Activated naive CD8-positive, alpha-beta T cell treated with anti-CD3 and anti-CD28 coated beads, Interleukin-2, amount 10 ng/mL, durations not matched to agents 7 days and 5 days (primary cell): ENCODE measurements at regions not wholly inside any gene's neighbourhood (a gene's known extent, or its start where the extent isn't known, plus 50 kb on each side); places are given as distances from the start of the nearest gene placed in this dataset.
"Not testable (repeated sequence)": the region's sequence is repeated elsewhere in the genome, so short reads cannot be mapped to it uniquely, and the experiment has no call there.

Experiments
- ATAC-seq: fragments of 150-1000 bp; cut with Tn5 transposase; one replicate; pipeline ENCODE4 v1.10.0; 2021; ENCODE audit warnings: low read depth, moderate library complexity
- POLR2A ChIA-PET: fragments of 350-600 bp; sonication (Branson Sonifier 250); formaldehyde crosslinking; loops from one replicate; lab custom pipeline; 2021; ENCODE audit warnings: antibody characterized with exemption; lab: Charles Lee
- DNase-seq: peaks from one replicate; pipeline ENCODE4 v3.0.0; 2021
- H3K27ac Mint-ChIP-seq: one replicate; pipeline ENCODE4 v1.8.0; 2022; ENCODE audit warnings: mild to moderate bottlenecking, mixed read lengths
- H3K27me3 Mint-ChIP-seq: one replicate; pipeline ENCODE4 v1.8.0; 2022; ENCODE audit warnings: mild to moderate bottlenecking, moderate library complexity, mixed read lengths
- H3K36me3 Mint-ChIP-seq: one replicate; pipeline ENCODE4 v1.8.0; 2021; ENCODE audit warnings: mild to moderate bottlenecking, mixed read lengths
- H3K4me1 Mint-ChIP-seq: one replicate; pipeline ENCODE4 v1.8.0; 2021; ENCODE audit warnings: mixed read lengths
- H3K4me3 Mint-ChIP-seq: one replicate; pipeline ENCODE4 v1.8.0; 2022; ENCODE audit warnings: mild to moderate bottlenecking, moderate library complexity, mixed read lengths
- H3K9me3 Mint-ChIP-seq: one replicate; pipeline ENCODE4 v1.8.0; 2021; ENCODE audit warnings: mixed read lengths

- Mint-ChIP-seq H3K27ac (no peak overlapping the region), H3K9me3 (no peaks in the 10 kb centered on the region), H3K4me3 (no peak overlapping the region), H3K36me3 (no peaks in the 10 kb centered on the region), H3K27me3 (peaks cover 4% of the 10 kb centered on the region), H3K4me1 (no peaks in the 10 kb centered on the region)
- DNase-seq (no peak), ATAC-seq (no peak)
- POLR2A ChIA-PET, result no interaction called here
Observed at GRCh38 chr2:63736354-63736753, 105.3 kb upstream of the UGP2 start.

GRCh38 chr2:63737081-63737751, 104.5 kb upstream of the UGP2 start:
- ATAC-seq, result no peak
- H3K4me3 Mint-ChIP-seq, result no peak overlapping the region
- POLR2A ChIA-PET, result no interaction called here
- DNase-seq, result no peak
- H3K4me1 Mint-ChIP-seq, result no peaks in the 10 kb centered on the region
- no peaks in the 10 kb centered on the region for H3K36me3 Mint-ChIP-seq
- no peaks in the 10 kb centered on the region for H3K9me3 Mint-ChIP-seq
- H3K27me3 Mint-ChIP-seq, result peaks cover 2% of the 10 kb centered on the region
- no peak overlapping the region for H3K27ac Mint-ChIP-seq

- Mint-ChIP-seq H3K4me3 (no peak overlapping the region), H3K36me3 (no peaks in the 10 kb centered on the region), H3K27ac (no peak overlapping the region), H3K27me3 (peaks cover 2% of the 10 kb centered on the region), H3K4me1 (no peaks in the 10 kb centered on the region), H3K9me3 (no peaks in the 10 kb centered on the region)
- DNase-seq, result no peak
- ATAC-seq, result no peak
- POLR2A ChIA-PET, result no interaction called here
Observed at GRCh38 chr2:63738019-63738418, 103.7 kb upstream of the UGP2 start.

GRCh38 chr2:63739180-63739579, 102.5 kb upstream of the UGP2 start:
- H3K4me1 Mint-ChIP-seq, H3K9me3 Mint-ChIP-seq, H3K36me3 Mint-ChIP-seq, POLR2A ChIA-PET, DNase-seq, ATAC-seq, H3K4me3 Mint-ChIP-seq, H3K27me3 Mint-ChIP-seq, H3K27ac Mint-ChIP-seq: not testable (repeated sequence)

GRCh38 chr2:63740020-63740419, 101.7 kb upstream of the UGP2 start:
- Mint-ChIP-seq H3K4me3 (no peak overlapping the region), H3K9me3 (no peaks in the 10 kb centered on the region), H3K36me3 (no peaks in the 10 kb centered on the region), H3K4me1 (no peaks in the 10 kb centered on the region), H3K27me3 (peaks cover 2% of the 10 kb centered on the region), H3K27ac (no peak overlapping the region)
- DNase-seq (no peak), ATAC-seq (no peak)
- POLR2A ChIA-PET, result no interaction called here

- peaks cover 2% of the 10 kb centered on the region for H3K27me3 Mint-ChIP-seq
- H3K27ac Mint-ChIP-seq, result no peak overlapping the region
- POLR2A ChIA-PET, result no interaction called here
- no peak for DNase-seq
- no peaks in the 10 kb centered on the region for H3K4me1 Mint-ChIP-seq
- no peaks in the 10 kb centered on the region for H3K9me3 Mint-ChIP-seq
- no peaks in the 10 kb centered on the region for H3K36me3 Mint-ChIP-seq
- no peak overlapping the region for H3K4me3 Mint-ChIP-seq
- ATAC-seq, result no peak
Observed at GRCh38 chr2:63740943-63741342, 100.8 kb upstream of the UGP2 start.

GRCh38 chr2:63741884-63742579, 99.7 kb upstream of the UGP2 start:
- Mint-ChIP-seq H3K27ac (no peak overlapping the region), H3K4me1 (no peaks in the 10 kb centered on the region), H3K9me3 (peaks cover 2% of the 10 kb centered on the region), H3K36me3 (no peaks in the 10 kb centered on the region), H3K27me3 (no peaks in the 10 kb centered on the region), H3K4me3 (no peak overlapping the region)
- no peak for ATAC-seq
- no peak for DNase-seq
- POLR2A ChIA-PET, result no interaction called here

- POLR2A ChIA-PET, result no interaction called here
- no peak overlapping the region for H3K27ac Mint-ChIP-seq
- no peaks in the 10 kb centered on the region for H3K36me3 Mint-ChIP-seq
- no peak for DNase-seq
- H3K4me3 Mint-ChIP-seq, result no peak overlapping the region
- peaks cover 2% of the 10 kb centered on the region for H3K9me3 Mint-ChIP-seq
- H3K27me3 Mint-ChIP-seq, result no peaks in the 10 kb centered on the region
- H3K4me1 Mint-ChIP-seq, result no peaks in the 10 kb centered on the region
- ATAC-seq, result no peak
Observed at GRCh38 chr2:63742580-63742976, 99.1 kb upstream of the UGP2 start.

GRCh38 chr2:63743170-63743981, 98.3 kb upstream of the UGP2 start:
- ATAC-seq (no peak), DNase-seq (no peak)
- H3K36me3 Mint-ChIP-seq, result no peaks in the 10 kb centered on the region
- no peaks in the 10 kb centered on the region for H3K27me3 Mint-ChIP-seq
- H3K27ac Mint-ChIP-seq, result no peak overlapping the region
- H3K4me3 Mint-ChIP-seq, result no peak overlapping the region
- no peaks in the 10 kb centered on the region for H3K4me1 Mint-ChIP-seq
- POLR2A ChIA-PET, result no interaction called here
- peaks cover 2% of the 10 kb centered on the region for H3K9me3 Mint-ChIP-seq

GRCh38 chr2:63743982-63744966, 97.4 kb upstream of the UGP2 start:
- no peaks in the 10 kb centered on the region for H3K36me3 Mint-ChIP-seq
- H3K4me1 Mint-ChIP-seq, result no peaks in the 10 kb centered on the region
- H3K4me3 Mint-ChIP-seq, result no peak overlapping the region
- POLR2A ChIA-PET, result no interaction called here
- no peak overlapping the region for H3K27ac Mint-ChIP-seq
- peaks cover 2% of the 10 kb centered on the region for H3K9me3 Mint-ChIP-seq
- peaks cover 2% of the 10 kb centered on the region for H3K27me3 Mint-ChIP-seq
- DNase-seq, result no peak
- no peak for ATAC-seq

GRCh38 chr2:63746548-63746947, 95.1 kb upstream of the UGP2 start:
- ATAC-seq, H3K36me3 Mint-ChIP-seq, H3K4me3 Mint-ChIP-seq, DNase-seq, H3K9me3 Mint-ChIP-seq, H3K27ac Mint-ChIP-seq, H3K27me3 Mint-ChIP-seq, H3K4me1 Mint-ChIP-seq, POLR2A ChIA-PET: not testable (repeated sequence)

GRCh38 chr2:63751901-63752300, 89.8 kb upstream of the UGP2 start:
- Mint-ChIP-seq H3K4me3 (no peak overlapping the region), H3K27me3 (peaks cover 7% of the 10 kb centered on the region), H3K27ac (no peak overlapping the region), H3K4me1 (peaks cover 6% of the 10 kb centered on the region), H3K36me3 (no peaks in the 10 kb centered on the region), H3K9me3 (peaks cover 1% of the 10 kb centered on the region)
- ATAC-seq, result no peak
- DNase-seq, result no peak
- POLR2A ChIA-PET, result no interaction called here

- no peak overlapping the region for H3K4me3 Mint-ChIP-seq
- H3K36me3 Mint-ChIP-seq, result peaks cover 1% of the 10 kb centered on the region
- H3K9me3 Mint-ChIP-seq, result peaks cover 1% of the 10 kb centered on the region
- H3K4me1 Mint-ChIP-seq, result peaks cover 10% of the 10 kb centered on the region
- POLR2A ChIA-PET, result no interaction called here
- DNase-seq (no peak), ATAC-seq (no peak)
- no peak overlapping the region for H3K27ac Mint-ChIP-seq
- H3K27me3 Mint-ChIP-seq, result peaks cover 6% of the 10 kb centered on the region
Observed at GRCh38 chr2:63755216-63755615, 86.5 kb upstream of the UGP2 start.
